NOMO-1 (cell line): ENCODE measurements at regions not wholly inside any gene's neighbourhood (a gene's known extent, or its start where the extent isn't known, plus 50 kb on each side); places are given as distances from the start of the nearest gene placed in this dataset.

Source experiments
- DNase-seq, 2 experiments: peaks; one replicate each; lab custom pipeline; 2025; ENCODE audit not compliant: unreplicated experiment in 2 of 2; lab: John Stamatoyannopoulos, UW

DNA sequence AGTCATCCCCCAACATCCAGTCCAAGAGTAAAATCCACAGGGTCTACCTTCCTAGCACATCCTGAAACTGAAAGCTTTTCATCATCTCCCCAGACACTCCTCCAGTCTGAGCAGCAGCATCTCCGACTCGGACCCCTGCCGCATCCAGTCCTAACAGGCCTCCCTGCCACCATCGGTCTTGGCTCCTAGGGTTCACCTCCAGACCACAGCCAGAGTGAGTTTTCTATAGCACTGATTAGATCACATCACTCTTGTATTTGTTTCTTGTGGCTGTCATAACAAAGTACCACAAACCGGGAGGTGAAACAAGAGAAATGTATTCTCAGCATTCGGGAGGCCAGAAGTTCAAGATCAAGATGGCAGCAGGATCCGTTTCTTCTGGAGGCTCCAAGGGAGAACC is 187.8 kb downstream of the TOMM20 start:
- no peak for DNase-seq

DNA sequence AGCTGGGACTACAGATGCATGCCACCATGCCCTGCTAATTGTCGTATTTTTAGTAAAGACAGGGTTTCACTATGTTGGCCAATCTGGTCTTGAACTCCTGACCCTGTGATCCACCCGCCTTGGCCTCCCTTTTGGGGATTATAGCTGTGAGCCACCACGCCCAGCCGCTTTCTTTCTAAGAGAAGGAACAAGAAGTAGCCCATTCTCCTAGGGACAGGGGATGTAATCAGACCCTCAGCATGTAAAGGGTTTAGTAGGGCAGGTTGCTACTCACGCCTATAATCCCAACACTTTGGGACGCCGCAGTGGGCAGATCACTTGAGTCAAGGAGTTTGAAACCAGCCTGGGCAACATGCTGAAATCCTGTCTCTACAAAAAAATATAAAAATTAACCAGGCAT is 189.7 kb downstream of the TOMM20 start:
- no peak for DNase-seq

GRCh38 chr1:234938135-234938534 is 190.5 kb downstream of the TOMM20 start:
- no peak for DNase-seq

GRCh38 chr1:234936612-234937389 is 191.8 kb downstream of the TOMM20 start:
- DNase-seq = no peak

DNA sequence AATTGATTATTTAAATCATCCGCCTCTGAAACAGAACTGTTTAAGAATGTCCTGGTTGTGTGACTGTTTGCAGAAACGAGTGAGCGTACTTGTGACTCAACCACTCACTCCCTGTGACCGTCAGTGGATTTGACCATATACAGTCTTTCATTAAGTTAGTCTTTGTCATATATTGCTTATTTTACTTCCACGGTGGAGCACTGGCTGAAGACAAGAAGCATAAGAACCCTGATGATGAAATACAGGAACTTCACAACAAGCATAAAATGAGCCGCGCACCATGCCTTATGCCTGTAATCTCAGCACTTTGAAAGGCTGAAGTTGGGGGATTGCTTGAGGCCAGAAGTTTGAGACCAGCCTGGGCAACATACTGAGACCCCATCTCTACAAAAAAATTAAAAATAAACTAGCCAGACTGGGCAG is 194.0 kb downstream of the TOMM20 start:
- peak; percentile 41 to 89 for DNase-seq

GRCh38 chr1:234933475-234933874 is 195.2 kb downstream of the TOMM20 start:
- DNase-seq = peak; percentile 64 to 86

DNA sequence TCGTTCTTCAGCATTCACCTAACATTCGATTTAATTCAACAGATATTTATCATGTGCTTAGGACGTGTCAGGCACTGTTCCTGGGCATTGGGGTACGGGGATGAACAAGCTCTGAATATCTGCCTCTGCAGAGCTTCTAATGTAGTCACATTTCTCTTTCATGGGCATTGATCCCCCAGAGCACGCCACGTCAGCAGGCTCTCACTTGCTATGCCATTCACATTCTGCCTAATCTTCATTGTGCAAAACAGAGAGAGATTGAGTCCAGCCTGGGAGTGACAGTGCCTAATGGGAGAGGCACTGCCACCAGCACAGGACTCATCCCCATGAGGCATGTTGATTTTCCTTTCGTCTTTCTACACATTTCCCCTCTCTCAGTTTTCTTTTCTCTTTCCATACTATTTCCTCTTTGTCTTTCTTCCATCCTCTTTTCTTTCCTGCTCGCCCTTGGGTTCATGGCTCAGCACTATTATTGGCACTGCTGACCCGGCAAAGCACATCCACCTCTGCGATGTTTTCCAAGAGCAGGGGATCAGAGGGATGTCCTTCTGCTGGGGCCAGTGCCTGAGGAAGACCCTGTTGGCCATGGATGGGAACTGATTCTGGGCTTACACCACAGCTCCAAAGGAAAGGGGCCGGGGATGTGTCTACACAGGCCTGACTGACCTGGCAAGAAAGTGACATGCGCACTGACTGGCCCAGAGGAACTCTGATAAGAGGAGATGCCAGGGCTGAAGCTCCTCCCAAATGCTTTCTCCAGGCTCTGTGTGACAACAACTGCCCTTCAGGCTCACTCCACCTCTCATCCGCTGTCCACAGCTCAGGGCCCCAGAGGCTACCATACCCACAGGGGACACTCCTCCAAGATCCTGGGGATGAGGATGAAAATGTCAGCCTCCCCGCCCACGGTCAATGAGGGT is 195.9 kb downstream of the TOMM20 start:
- no peak for DNase-seq

- no peak for DNase-seq
Measured at GRCh38 chr1:234932106-234932505, 196.5 kb downstream of the TOMM20 start.

- no peak for DNase-seq
Measured at GRCh38 chr1:234931404-234931973, 197.1 kb downstream of the TOMM20 start.

- DNase-seq = no peak
Measured at GRCh38 chr1:234929369-234929768, 199.3 kb downstream of the TOMM20 start.

- DNase-seq = no peak
Measured at GRCh38 chr1:234928642-234929041, 200.0 kb downstream of the TOMM20 start.

GRCh38 chr1:234927971-234928640 is 200.5 kb downstream of the TOMM20 start:
- no peak for DNase-seq

GRCh38 chr1:234927312-234927970 is 201.2 kb downstream of the TOMM20 start:
- DNase-seq = no peak

GRCh38 chr1:234926559-234927311 is 201.9 kb downstream of the TOMM20 start:
- DNase-seq = peak in 1 of 2 experiments; percentile 44

DNA sequence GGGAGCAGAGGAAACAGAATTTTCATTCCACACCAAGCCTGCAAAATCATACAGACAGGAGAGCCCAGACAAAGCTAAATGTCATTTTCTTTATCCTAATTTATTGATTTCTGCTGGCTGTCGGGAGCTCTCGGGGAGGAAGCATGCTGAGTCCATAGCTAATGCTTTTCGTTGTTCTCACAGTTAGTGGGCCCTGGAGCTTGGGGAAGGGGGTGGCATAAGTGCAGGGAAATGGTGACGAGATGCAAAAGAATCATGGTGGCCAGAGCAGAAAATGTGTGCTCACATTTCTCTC is 202.4 kb downstream of the TOMM20 start:
- DNase-seq = no peak

DNA sequence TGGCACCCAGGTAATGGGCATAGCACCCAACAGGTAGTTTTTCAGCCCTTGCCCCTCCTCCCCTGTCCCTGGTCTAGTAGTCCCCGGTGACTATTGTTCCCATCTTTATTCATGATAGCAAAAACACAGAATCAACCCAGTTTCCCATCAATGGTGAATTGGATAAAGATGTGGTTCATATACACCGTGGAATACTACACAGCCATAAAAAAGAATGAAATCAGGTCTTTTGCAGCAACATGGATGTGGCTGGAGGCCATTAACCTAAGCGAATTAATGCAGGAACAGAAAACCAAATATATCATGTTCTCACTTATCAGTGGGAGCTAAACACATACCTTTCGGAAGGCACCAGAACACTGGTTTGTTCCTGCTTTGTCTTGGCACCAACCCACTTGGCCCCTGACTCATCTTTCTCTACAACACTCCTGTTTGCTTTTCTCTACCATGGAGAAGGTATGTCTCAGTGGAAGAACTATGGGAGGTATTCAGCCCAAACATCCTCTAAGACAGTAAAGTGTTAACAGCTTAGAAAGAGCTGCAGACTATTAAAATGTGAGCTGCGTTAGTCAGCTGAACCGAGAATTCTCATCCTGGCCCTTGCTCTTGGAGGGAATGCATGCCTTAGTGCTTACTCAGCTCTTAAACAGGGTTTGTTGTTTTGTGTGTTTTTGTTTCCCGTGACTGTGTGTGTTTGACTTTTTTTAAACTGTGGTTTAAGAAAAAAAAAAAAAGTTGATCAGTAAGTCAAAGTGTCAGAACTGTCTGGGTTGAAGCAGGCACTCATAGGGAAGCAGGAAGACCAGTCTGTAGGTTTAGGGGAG is 203.0 kb downstream of the TOMM20 start:
- no peak for DNase-seq

DNA sequence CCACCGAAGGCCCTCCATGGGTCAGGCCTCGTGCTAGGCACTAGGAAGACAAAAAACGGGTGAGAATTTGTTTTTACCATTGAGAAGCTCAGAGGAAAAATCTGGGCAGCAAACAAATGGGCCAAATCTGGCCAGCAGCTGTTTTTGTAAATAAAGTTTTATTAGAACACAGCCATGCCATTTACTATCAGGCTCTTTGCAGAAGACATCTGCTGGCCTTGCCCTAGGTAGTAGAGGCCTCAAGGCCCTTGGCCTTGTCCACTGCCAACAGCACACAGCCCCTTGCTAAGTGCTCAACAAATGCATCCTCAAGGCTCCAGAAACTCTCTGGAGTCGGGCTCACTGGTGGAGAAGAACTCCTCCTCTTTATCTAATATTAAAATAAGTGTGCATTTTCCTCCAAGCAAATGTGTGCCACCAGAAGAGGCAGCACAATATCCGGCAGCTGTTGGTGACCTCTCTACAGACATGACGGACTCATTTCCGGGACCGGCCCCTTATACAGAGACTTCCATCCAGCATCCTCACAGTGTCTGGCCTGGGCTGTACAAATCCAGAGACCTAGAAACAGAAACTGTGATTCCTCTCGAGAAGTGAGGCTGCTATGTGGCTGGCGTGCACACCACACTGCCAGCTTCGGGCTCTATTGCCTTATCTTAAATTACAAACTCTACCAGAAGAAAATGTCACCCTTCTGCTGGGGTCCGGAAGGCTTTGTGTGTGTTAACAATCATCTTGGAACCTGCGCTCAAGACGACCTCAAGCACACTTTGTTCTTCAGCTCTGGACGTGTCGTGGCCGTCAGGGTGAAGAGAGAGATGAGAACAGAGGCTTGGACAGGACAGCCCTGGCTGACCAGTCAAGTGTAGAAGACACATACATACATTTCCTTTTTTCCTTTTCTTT is 203.9 kb downstream of the TOMM20 start:
- DNase-seq = no peak

GRCh38 chr1:234923626-234924025 is 205.0 kb downstream of the TOMM20 start:
- no peak for DNase-seq
